HG03354 (cell line): ENCODE measurements at regions not wholly inside any gene's neighbourhood (a gene's known extent, or its start where the extent isn't known, plus 50 kb on each side); places are given as distances from the start of the nearest gene placed in this dataset.

ENCODE experiments used
- ATAC-seq: cut with Tn5 transposase; IDR thresholded peaks from one replicate; pipeline ENCODE4 v1.9.1; 2021; ENCODE audit warnings: mild to moderate bottlenecking; ENCODE audit not compliant: unreplicated experiment, poor library complexity, severe bottlenecking

GRCh38 chr13:56980856-56981255, 159.9 kb upstream of the PRR20A start:
- no peak for ATAC-seq

GRCh38 chr13:56986121-56986520, 154.6 kb upstream of the PRR20A start:
- no peak for ATAC-seq

DNA sequence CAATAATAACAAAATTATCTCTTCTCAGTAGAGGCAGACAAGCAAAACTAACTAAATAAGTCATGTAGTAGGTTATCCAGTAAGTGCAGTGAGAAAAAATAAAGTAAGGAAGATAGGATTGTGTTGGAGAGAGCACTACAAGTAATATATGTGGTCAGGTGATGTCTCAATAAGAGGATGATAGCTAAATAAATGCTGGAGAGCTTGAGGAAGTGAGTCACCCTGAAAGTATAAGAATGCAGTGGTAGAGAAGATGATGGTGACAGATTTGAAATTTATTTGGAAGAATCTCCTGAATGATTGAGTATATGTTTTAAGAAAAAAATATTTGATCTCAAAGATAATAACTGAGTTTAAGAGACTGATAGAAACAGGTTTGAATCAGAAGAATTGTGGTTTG, 152.2 kb upstream of the PRR20A start:
- ATAC-seq = no peak

DNA sequence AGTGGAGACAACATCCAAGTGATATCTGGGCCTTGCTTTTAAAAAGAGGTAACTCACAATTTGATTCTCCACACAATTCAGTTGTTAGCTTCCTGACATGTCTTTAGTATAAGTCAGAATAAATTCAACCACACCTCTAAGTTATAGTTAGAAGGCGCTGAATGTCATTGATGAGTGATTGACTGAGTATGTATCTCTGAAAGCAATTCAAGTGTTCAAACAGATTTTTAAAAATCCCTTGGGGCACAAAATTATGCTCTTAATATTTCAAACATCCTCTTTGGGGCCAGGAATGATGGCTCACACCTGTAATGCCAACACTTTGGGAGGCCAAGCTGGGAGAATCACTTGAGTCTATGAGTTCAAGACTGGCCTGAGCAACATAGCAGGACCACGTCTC, 137.0 kb upstream of the PRR20A start:
- no peak for ATAC-seq

DNA sequence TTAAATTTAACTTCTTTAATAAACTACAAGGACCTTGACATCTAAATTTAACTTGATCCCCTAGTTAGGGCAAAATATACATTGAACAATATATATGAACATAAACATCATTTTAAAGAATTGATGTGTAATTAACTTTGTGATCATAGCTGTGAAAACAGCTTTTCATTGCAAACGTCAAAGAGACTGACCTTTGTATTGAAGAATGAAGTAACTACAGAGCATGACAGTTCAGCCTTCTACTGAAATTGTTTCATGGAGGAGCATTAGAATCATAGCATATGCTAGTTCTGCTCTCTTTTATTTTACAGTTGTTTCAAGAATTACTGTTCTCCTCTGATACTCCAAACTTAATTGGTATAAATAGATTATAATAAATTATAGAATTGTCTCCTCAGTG, 123.4 kb upstream of the PRR20A start:
- ATAC-seq = no peak

GRCh38 chr13:57018915-57019314, 121.8 kb upstream of the PRR20A start:
- no peak for ATAC-seq

DNA sequence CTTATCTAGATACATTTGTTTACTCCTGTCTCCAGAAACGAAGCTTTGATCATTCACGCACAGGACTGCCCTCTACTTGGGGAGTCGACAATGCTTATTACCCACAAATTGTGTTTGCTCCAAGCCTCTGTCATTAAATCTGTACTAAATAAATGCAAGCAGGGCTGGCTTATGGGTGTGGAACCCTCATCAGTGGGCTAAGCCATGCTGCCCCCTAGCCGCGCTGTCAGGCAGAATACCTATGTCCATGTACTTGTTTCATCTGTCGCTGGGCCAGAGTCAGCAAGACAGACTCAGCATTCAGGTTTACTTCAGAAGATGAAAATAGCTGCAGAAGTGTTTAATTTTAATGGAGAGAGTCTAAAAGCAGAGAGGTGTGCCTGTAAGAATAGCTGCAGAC, 110.0 kb upstream of the PRR20A start:
- ATAC-seq = no peak

DNA sequence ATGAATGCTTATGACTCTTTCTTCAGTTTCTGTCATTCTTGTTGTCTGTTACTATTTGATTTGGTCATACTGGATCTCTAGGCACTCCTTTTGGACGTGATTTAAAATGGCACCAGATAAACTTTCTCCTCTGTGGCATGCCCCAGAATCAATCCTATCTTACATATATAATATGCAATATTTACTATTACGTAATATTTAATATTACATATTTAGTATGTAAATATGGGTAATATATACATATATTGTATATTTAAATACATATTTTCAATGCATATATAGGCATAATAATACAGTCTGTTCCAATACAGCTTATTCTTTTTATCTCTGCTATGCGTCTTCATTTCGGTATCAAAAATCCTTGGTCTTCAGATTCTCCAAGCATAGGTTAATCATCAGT, 104.4 kb upstream of the PRR20A start:
- no peak for ATAC-seq

- no peak for ATAC-seq
Observed at GRCh38 chr13:57044910-57045309, 95.8 kb upstream of the PRR20A start.

DNA sequence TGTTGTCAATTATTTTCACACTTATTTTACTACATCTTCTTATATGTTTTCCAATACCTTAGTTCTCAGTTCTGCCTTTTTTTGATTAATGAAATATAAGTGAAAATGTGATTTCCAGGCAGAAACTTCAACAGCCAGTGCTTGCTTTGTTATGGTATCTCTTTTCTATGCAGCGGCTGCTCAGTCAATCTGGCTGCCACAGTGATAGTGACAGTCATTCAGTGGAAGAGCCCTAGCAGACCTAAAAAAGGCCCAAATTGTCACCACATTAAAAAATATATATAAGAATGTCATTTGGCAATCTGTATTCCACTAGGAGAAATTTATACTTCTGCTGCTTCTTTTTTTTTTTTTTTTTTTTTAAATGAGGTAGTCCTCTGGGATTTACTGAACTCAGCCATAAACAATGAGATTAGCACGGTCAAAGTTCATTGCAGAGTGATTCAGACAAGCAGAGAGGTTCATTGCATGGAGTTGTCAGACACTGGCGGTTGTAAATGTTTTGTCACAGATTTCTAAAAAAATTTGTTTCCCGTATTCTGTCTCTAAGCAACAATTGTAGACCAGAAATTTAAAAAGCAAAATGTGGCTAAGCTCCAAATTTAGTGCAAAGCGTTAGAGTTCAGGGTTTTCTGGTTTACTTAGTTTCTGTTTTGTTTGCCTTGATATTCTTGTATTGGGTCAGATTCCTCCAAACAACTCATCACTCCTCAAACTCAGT, 94.7 kb upstream of the PRR20A start:
- ATAC-seq = no peak

GRCh38 chr13:57056601-57057180, 84.0 kb upstream of the PRR20A start:
- no peak for ATAC-seq

DNA sequence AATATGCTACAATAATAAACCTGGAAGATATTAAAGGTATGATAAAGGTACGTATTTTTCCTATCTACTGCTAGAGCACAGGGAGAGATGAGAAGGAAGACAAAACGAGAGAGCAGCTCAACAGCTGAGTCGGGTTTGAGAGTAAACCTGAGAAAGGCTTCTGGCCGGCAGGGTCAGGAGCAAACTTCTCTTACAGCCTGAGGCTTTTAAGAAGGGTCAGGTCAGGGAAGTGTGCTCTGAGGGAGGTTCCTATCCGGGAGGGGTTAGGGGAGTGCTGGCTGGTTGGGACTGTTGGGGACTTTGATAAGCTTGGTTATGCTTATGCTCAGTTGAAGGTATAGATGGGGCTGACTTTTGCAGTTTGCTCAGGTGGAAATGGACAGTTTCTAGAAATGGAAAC, 77.7 kb upstream of the PRR20A start:
- no peak for ATAC-seq

- no peak for ATAC-seq
Observed at GRCh38 chr13:57073983-57074382, 66.7 kb upstream of the PRR20A start.

DNA sequence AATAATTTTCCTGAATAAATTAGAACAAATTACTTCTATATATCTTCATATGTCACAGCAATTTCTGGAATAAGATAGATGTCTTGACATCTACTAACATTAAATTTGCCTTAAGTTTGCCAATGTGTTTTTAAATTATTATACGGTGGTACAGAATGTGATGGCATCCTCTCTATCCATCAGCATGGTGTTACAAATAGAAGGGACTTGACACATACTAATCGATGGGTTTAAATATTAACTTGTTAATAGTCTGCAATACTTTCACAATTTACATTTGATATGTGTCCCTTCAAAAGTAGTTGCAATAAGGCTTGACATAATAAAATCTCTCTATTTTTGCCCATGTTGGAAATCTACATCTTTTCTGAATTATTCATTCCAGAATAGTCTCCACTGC, 65.1 kb upstream of the PRR20A start:
- ATAC-seq = no peak

GRCh38 chr13:57087006-57087405, 53.7 kb upstream of the PRR20A start:
- no peak for ATAC-seq
